Stimulated activated CD8-positive, alpha-beta memory T cell treated with anti-CD3 and anti-CD28 coated beads, Interleukin-7, amount 100 ng/mL, for 1 hour (primary cell): ENCODE measurements at regions not wholly inside any gene's neighbourhood (a gene's known extent, or its start where the extent isn't known, plus 50 kb on each side); places are given as distances from the start of the nearest gene placed in this dataset.

Source experiments
- DNase-seq, 2 donors: peaks; one replicate each; pipeline ENCODE4 v3.0.0-alpha.2; 2020; ENCODE audit warnings: low read depth in 2 of 2

DNA sequence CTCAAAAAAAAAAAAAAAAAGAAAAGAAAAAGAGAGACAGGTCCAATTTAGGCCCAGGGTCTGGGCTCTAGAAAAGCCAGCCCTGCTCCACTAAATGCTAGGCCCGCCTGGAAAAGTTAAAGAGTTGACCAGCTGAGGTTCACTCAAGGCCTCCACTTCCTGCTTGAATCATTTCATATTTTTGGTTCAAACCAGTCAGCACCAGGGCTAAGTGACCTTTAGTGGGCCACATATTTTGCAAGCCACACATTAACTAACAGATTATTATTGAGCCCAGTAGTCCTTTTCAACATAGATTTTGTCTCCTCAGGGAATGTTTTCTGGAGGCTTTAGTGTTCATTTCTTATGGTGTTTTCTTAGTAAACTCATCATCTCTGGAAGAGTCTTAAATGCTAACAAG, 156.6 kb downstream of the TLR4 start:
- no peak for DNase-seq

DNA sequence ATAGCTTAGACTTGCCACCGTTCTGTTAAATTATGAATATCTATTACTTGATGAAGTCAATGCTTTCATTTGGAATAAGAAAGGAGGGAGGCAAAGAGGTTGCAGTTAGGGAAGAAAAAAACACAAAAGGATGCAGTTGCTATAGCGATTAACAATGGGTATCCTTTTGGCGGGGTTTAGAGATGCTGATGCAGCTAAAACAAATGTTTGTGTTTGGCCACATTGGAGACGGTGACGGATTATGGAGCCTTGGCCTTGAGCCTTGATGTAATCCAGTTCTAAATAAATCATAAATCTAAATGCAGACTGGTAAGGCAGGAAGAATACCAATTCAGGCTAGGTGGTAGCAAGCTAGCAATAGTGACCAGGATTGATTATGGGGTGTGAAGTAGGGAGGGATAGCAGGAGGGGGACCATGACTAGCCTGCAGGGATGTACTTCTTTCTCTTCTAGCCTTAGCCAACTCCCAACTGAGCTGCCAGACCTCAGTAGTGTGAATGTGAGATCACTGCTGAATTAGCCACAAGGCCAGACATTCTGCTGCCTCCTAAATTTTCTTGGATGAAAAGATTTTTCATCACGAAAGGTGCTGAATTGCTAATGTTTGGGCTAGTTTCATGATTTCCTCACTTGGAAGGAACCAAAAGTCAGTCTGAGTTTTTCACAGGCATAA, 160.3 kb downstream of the TLR4 start:
- no peak for DNase-seq

DNA sequence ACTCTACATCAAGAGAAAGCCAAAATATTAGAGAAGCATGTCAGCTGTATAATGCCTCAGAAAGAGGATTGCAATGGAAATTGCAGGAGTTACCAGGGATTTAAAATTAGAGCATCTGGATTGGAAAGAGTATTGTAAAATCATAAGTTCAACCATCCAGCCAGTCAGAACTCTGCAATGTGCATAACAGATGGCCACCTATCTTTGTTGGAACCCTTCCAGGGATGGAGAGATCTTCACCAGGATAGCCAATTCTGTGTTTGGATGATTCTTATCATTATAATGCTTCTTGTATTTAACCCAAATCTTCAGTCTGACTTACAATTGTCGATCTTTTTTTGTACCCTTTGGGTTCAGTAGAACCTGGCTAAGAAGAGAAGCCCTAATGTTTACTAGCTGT, 164.4 kb downstream of the TLR4 start:
- DNase-seq, result no peak

DNA sequence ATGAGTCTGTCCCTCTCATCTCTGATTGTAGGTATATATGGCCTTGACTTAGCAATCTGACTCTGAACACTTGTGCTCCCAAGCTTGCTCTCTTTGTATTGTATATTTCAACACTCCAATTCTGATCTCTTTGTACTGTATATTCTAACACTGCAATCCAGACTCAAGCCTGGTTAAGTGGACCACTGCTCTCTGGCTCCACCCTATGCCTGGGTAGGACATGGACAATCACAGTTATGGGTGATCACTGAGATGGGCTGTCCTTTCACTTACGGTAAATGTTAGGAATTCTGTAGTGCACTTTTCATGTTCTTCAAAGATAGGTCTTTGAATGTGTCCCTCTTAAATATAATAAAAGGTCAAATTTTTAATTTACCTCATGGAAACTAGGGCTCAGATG, 165.1 kb downstream of the TLR4 start:
- no peak for DNase-seq

DNA sequence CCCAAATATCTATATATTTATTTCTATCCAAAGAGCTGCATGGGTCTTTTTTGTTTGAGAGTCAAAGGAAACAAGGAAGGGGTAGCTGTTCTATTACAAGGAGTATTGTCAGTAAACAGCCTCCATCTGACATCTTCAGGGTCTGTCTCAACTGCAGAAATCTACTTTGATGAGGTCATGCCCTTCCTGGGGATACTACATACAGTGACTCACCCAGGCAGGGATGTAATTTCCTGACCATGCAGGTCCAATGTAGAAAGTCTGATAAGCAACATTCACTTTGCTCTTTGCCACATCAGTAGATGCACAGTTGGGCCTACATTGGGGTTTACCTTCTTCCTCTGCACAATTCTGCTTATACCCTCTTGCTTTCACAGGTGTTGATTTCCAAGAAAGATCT, 165.5 kb downstream of the TLR4 start:
- DNase-seq, result no peak

DNA sequence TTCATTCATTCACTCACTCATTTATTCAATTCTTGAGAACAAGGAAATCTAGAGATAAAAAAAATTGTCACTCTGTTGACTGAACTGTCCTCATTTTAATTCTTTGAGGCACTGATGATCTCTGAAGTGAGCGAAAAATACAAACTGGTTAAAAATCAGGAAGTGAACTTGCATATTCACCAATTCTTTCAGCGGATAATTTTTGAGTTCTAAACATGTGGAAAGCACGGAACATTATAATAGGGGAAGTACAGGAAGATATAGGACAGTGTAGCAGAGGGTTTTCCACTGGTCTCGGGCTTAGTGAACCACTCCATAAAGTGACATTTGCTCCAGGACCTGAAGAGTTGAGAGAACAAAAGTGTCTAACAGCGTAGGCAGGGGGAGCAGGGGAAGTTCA, 169.5 kb downstream of the TLR4 start:
- DNase-seq, result no peak

DNA sequence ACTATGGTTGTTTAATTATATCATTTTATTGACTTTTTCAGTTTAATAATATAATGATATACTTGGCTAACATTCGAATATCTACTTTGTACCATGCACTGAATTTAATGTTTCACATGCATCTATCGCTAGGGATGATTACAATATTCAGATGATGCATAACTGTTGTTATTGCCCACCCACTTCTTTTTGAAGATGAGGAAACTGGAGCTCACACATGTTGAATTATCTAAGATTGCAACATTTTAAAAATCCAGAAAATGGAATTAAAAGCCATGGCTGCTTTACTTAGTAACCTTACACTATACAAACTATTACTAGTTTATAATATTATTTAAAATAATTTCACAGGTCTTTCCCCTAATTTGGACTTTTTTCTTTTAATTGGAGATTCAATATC, 171.7 kb downstream of the TLR4 start:
- no peak for DNase-seq

DNA sequence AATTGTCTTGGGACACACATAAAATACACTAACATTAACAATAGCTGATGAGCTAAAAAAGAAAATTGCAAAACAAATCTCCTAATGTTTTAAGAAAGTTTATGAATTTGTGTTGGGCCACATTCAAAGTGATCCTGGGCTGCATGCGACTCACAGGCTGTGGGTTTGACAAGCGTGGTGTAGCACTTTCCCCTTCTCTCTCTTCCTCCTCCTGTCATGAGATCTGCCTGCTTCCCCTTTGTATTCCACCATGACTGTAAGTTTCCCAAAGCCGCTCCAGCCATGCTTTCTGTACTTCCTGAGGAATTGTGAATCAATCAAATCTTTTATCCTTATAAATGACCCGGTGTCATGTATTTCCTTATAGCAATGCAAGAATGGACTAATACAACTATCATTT, 178.0 kb downstream of the TLR4 start:
- DNase-seq, result no peak

DNA sequence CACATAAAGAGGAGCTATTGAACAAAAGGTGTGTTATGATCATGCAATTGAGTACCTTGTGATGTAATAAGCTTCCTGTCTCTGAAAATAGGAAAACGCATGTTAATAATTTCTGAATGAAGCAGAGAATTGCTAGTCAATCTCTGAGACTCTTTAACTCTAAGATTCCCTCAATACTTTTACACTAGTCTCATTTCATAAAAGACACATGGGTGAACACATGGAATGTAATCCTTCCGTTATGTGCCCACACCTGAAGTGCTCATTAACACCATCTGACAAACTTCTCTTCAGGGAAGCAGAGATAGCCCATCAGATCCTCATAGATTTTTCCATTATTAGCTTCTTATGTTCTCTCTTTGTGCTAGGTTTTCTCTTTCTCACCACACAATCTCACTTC, 182.4 kb downstream of the TLR4 start:
- no peak for DNase-seq

DNA sequence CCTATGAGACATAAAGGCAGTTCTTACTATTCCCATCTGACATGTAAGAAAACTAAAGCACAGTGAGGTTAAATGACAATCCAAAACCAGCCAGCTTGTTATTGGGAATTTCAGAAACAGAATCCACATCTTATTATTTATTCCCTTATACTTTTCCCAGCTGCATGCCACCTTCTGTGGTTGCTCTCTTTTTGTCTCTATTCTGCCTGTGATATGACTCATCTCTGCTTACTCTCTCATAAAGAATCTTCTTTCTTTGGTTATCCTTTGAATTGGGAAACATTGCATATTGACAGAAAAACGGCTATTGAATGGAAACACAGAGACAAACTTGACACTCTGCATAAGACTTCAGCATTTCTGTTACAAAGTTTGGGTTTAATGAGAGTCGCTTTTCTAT, 183.2 kb downstream of the TLR4 start:
- DNase-seq, result no peak

DNA sequence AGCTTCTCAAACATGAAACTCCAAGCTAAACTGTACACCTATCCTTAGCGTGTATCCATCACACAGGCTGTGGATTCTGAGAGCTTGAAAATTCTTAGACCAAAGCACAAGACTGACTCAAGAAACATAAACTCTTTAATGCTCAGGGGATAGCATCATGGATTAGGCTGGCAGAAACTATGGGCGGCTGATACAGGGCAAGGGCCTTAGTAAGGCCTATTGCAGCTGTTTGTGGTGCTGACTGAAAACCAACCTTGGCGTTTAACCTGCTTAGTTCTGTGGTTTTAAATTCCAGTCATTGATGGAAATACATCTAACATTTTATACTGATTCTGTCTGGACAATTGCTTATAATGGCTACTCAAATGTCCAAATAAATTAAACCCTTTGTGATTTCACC, 183.7 kb downstream of the TLR4 start:
- no peak for DNase-seq

DNA sequence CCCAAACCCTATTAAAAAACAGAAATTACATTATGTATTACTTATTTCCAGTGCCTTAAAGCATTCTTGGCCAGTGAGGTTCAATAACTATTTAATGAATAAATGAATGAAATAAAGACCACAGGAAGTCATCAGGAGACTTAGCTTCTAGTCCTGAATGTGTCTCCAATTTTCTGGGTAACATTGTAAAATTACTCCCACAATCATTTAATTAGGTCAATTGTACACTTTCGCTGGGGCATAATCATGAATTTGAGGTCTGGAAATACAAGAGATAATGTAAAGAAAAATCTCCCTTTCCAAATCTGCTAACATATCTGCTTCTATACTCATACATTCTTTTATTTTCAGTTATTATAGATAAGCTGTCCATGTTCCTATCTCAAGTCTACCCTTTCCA, 199.2 kb downstream of the TLR4 start:
- DNase-seq, result no peak

DNA sequence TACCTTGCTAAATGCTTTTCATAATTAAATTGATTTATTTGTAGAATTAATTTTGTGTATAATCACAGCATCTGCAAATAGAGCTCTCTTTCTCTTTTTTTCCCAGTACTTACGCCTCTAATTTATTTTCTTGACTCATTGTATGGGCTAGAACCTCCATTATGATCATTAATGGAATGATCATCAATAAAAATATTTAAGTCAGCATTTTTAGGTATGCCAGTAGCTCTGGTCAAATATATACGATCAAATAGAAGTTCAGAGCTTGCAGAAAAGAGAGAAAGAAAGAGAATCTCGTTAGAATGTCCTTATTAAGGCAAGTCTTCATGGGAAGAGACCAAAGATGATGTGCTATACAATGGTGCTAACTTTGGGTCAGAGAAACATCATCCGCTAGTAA, 202.6 kb downstream of the TLR4 start:
- DNase-seq, result no peak

DNA sequence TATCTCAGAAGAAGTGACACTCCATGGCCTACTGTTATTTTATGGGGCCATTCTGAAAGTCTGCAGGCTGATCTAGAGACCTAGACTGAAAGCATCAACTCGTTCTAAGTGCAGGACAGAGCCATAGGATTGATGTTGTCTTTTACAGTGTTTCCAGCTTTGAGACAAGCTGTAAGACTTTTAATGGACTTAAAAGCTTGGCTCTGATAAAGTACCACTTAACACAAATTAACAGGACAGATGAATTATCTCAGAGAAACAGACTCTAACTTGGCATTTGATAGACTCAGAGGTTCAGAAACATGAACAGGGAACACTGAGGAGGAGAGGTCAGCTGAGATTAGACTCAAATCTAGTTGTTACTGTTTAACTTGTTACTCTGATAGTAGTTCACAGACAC, 203.2 kb downstream of the TLR4 start:
- no peak for DNase-seq

DNA sequence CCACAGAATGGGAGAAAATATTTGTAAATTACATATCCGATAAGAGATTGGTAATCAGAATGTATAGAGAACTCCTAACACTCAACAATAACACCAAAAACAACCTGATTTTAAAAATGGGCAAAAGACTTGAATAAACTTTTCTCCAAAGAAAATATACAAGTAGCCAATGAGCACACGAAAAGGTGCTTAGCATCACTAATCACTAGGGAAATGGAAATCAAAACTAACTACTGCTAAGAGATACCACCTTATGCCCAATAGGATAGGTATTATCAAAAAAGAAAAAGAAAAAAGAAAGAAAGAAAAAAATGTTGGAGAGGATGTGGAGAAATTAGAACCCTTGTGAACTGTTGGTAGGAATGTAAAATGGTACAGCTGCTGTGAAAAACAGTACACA, 212.1 kb downstream of the TLR4 start:
- DNase-seq, result no peak

DNA sequence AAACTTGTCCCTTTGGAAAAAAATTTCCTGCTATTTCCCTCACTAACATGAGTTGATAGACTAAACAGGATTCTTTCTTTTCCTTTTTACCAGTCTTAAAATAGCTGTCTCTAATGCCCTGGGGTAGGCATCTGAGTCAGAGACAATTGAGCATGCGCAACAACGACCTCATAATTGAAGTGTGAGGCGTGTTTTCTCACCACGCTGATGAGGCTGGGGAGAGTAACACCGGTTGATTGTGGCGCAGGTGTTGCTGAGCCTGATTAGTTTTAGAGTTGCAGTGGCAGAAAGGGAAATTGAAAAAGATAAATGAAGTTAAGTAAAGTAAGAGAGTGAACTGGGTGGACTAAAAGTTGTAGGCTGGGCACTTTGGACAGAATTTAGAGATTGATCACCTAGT, 213.7 kb downstream of the TLR4 start:
- DNase-seq, result no peak

DNA sequence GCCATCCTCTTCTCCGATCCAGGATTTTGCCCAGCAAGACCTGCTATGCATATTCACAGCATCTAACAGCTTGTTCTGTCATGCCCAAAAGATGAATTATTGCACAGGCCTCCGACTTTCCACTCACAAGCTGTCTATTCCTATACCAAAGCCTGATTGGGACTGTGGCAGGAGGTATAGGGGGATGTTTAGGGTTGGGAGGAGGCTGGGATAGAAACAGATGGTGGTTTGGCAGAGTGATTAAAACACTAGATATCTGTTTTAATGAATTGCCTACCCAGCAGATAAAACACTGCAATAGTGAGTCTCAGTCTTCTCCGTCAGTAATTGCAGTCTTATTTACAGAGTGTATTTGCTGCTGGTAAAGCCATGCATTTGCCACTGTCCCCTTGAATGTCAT, 215.3 kb downstream of the TLR4 start:
- DNase-seq, result no peak

DNA sequence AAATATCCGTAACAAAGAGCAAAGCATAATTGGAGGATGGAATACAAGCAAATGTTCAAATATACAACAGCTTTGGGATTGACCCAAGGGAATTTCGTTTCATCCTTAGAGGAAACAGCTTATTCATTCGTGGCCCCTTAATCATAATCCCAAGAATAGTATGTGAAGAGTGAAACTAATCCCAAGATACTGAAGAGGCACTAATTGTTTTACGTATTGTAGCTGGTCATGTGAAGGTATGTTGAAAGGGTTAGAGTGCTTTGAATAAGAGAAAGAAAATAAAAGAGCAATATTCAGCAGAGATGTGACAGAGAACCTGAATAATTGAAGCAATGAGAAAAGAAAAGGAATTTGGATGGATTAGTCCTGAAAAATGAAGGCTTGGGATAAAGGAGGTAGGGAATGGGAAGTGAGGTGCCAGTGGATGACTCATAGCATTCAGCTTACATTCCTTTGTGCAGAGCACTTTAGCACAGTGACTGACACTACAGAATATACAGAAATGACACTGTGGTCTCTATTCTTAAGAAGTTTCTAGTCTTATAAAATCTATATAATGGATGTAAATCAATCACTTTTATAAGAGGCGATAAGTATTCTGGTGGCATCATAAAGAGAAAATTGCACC, 221.9 kb downstream of the TLR4 start:
- no peak for DNase-seq

DNA sequence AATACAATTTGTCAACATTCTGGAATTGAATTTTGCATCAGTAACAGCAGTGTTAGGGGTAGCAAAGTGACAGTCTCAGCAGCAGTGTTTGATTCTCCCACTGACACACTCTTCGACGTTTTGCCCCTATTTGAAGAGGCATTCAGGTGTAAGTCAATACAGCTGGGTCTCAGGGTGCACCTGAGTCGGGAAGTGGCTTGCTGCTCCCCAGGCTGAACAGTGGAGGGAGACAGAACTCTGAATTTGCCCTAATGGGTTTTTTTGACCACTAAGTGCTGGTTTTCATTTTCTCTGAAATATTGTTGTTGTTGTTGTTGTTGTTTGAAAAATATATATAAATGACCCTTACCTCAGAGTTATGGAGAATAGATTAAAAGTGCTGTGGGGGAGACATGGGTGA, 223.2 kb downstream of the TLR4 start:
- DNase-seq, result no peak

DNA sequence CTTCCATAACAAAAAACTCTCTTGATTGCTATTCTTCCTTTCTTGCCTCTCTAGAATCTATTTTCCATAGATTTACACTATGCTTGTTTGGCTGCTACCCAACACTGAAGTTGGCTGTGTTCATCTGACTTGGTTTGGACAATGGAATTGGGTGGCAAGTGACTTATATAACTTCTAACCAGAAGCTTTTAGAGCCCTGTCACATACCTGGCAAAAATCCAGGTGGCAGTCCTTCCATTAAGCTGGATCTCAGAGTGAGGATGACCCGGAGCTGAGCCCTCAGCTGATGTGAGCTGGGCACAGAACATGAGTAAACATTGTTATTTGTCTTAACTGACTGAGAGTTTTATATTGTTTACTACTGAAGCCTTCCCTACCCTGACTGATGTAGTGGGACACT, 225.7 kb downstream of the TLR4 start:
- no peak for DNase-seq

DNA sequence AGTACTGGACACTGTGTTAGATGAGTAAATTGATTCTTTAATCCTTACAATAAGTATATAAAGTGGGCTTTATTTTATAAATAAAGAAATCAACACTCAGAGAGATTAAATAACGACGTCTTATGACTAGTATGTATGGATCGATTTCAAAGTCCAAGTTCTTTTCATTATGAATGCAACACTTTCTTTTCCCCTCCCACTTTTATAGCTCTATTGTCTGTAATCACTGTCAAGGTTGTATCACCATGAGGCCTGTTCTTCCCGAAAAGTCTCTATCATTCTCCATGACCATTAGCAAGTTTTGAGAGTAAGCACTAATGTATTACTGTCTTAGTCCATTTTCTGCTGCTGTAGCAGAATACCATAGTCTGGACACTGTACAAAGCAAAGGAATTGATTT, 228.4 kb downstream of the TLR4 start:
- no peak for DNase-seq

DNA sequence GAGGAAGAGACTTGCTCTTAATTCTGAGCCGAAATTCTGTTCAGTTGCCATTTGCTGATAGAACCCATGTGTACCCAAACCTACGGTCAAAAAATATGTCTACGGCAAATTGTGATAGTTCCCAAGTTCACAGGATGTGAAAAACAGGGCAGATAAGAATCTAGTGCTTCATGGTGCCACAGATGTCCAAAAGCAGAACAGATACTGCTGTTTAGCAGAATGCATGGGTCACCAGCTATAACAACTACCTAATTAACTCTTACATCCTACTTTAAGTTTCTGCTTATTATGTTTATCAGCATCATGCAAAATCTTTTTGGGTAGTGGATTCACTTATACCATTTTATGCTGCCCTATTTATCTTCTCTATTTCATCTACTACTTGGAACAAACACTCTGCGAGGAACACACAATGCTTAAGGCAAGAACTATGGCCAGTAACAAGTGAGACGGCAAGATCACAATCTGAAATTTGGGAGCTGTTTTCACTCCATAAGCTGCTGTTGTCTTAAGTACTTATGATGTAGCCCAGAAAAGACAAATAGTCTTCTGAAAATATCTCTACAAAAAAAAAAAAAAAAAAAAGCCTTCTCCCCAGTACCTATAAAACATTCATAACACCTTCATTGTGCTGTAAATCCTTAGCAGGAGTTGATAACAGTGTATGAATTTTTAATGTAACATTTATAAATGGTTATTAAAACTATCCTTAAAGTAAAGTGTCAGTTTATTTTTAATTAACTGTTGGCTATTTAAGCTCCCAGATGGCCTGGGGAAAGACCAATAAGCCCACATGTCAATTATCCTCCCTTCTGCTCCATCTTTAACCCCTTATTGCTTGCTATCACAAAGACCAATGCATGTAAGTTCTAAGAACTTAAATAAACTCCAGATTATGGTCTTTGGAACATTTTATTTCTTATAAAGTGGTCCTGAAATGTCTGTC, 232.3 kb downstream of the TLR4 start:
- no peak for DNase-seq

DNA sequence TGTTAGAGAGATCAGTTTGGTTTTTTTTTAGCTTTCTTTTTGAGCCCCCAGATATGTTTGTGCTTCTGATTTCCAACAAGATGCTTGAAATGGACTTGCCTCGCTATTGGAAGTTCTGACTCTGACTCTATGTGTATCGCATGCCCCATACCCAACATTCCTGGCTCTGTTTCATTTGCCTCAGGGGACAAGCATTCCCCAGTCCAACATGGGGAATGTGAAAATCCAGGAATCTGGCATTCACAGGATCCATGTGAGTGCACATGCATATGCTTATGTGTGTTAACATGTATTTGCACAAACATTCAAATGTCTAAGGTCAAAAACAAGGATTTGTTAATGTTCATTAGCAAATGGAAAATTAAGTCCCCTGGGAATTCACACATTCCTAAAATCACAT, 233.9 kb downstream of the TLR4 start:
- DNase-seq, result no peak
